Endothelial cell of umbilical vein (primary cell): ENCODE measurements at regions not wholly inside any gene's neighbourhood (a gene's known extent, or its start where the extent isn't known, plus 50 kb on each side); places are given as distances from the start of the nearest gene placed in this dataset.

Source experiments
- BruUV-seq: library from RNA; stranded (reverse); fragments of 400-500 nt; replicated peaks from 2 replicates; lab custom pipeline; 2021; lab: Mats Ljungman, UMichigan
- CTCF ChIA-PET: fragments of 300-600, 350-600 bp; sonication (Branson Sonifier 250); formaldehyde crosslinking; loops from one replicate; lab custom pipeline; 2021; ENCODE audit warnings: antibody characterized with exemption, inconsistent platforms; lab: Charles Lee
- POLR2A ChIA-PET: fragments of 300-600, 350-600 bp; sonication (Branson Sonifier 250); formaldehyde crosslinking; loops from one replicate; lab custom pipeline; 2021; ENCODE audit warnings: antibody characterized with exemption, inconsistent platforms; lab: Charles Lee
- DNase-seq: peaks from one replicate; pipeline ENCODE4 v3.0.0-alpha.2; 2011; ENCODE audit warnings: low read depth, low spot score
- FAIRE-seq: peaks from 2 replicates; lab custom pipeline; 2011; peaks lifted over from hg19 to GRCh38; lab: Jason Lieb, UNC
- H2AFZ ChIP-seq: 2 replicates; pipeline ENCODE4 v1.6.0; 2012; ENCODE audit warnings: low read depth, low read length, control low read depth, inconsistent platforms
- H3K27ac ChIP-seq: 2 replicates; pipeline ENCODE4 v1.5.1; 2011; ENCODE audit warnings: low read depth, mild to moderate bottlenecking, control low read depth, low read length, moderate library complexity; ENCODE audit not compliant: insufficient read depth
- H3K27me3 ChIP-seq, 2 experiments: 2 replicates each; pipeline versions ENCODE4 v1.6.0 to v1.6.1; 2011; ENCODE audit warnings: low read length in 2 of 2, mixed read lengths in 1 of 2; ENCODE audit not compliant: control insufficient read depth in 2 of 2, insufficient read depth in 2 of 2
- H3K36me3 ChIP-seq, 2 experiments: 2 replicates in 1 of 2; 3 replicates in 1 of 2; pipeline ENCODE4 v1.5.1; 2011; ENCODE audit warnings: low read length in 2 of 2, mild to moderate bottlenecking in 1 of 2, moderate library complexity in 1 of 2; ENCODE audit not compliant: control insufficient read depth in 2 of 2, insufficient read depth in 2 of 2; ENCODE audit errors: extremely low read depth in 1 of 2
- H3K4me1 ChIP-seq: 3 replicates; pipeline ENCODE4 v1.5.1; 2011; ENCODE audit warnings: mild to moderate bottlenecking, low read length; ENCODE audit not compliant: control insufficient read depth, insufficient read depth; ENCODE audit errors: extremely low read depth
- H3K4me2 ChIP-seq: 2 replicates; pipeline ENCODE4 v1.6.1; 2011; ENCODE audit warnings: low read length, control low read depth, mixed read lengths; ENCODE audit not compliant: insufficient read depth
- H3K4me3 ChIP-seq, 3 experiments: fragments of 200-600 bp in 1 of 3; sonication (generic), shearing (Covaris generic) in 1 of 3; replicated peaks in 1 of 3; 2 replicates each; pipeline ENCODE4 v1.5.1; 2011 to 2016; ENCODE audit warnings: control low read depth in 3 of 3, low read length in 3 of 3, mild to moderate bottlenecking in 2 of 3, inconsistent platforms in 1 of 3, low read depth in 1 of 3, moderate library complexity in 1 of 3; ENCODE audit not compliant: insufficient read depth in 1 of 3
- H3K79me2 ChIP-seq: 2 replicates; pipeline ENCODE4 v1.6.0; 2012; ENCODE audit warnings: low read length, inconsistent platforms; ENCODE audit not compliant: control insufficient read depth, insufficient read depth
- H3K9ac ChIP-seq: replicated peaks from 2 replicates; pipeline ENCODE3; 2011; ENCODE audit warnings: low read length, control low read depth; ENCODE audit not compliant: insufficient read depth; ENCODE audit errors: extremely low read depth
- H3K9me1 ChIP-seq: replicated peaks from 3 replicates; pipeline ENCODE4 v1.6.0; 2011; ENCODE audit warnings: mild to moderate bottlenecking, low read length; ENCODE audit not compliant: control insufficient read depth, insufficient read depth; ENCODE audit errors: extremely low read depth
- H3K9me3 ChIP-seq: replicated peaks from 2 replicates; pipeline ENCODE4 v1.5.1; 2012; ENCODE audit warnings: low read length, inconsistent platforms; ENCODE audit not compliant: control insufficient read depth, insufficient read depth
- H4K20me1 ChIP-seq: replicated peaks from 2 replicates; pipeline ENCODE3; 2011; ENCODE audit warnings: mild to moderate bottlenecking, low read length; ENCODE audit not compliant: control insufficient read depth, insufficient read depth; ENCODE audit errors: extremely low read depth
- CTCF ChIP-seq, 2 donors: IDR thresholded peaks; 1 replicate in 1 of 2; 2 replicates in 1 of 2; pipeline ENCODE4 v1.5.1; 2011; ENCODE audit warnings: low read length in 2 of 2, mild to moderate bottlenecking in 2 of 2, moderate library complexity in 2 of 2, control low read depth in 1 of 2, inconsistent platforms in 1 of 2, low read depth in 1 of 2; ENCODE audit not compliant: insufficient read depth in 1 of 2; ENCODE audit errors: extremely low read depth in 1 of 2
- EZH2 ChIP-seq: IDR thresholded peaks from 2 replicates; pipeline ENCODE4 v1.6.1; 2012; ENCODE audit warnings: borderline replicate concordance, low read depth, mild to moderate bottlenecking, moderate library complexity, low read length, inconsistent platforms; ENCODE audit not compliant: severe bottlenecking
- FOS ChIP-seq: IDR thresholded peaks from 2 replicates; pipeline ENCODE4 v1.6.1; 2011; ENCODE audit warnings: mild to moderate bottlenecking, low read length, moderate library complexity, borderline replicate concordance; ENCODE audit not compliant: insufficient read depth
- GATA2 ChIP-seq: IDR thresholded peaks from 2 replicates; pipeline ENCODE4 v1.7.0; 2011; ENCODE audit warnings: low read depth, mild to moderate bottlenecking, moderate library complexity, mixed read lengths, low read length; ENCODE audit not compliant: insufficient read length, insufficient read depth
- JUN ChIP-seq: IDR thresholded peaks from 2 replicates; pipeline ENCODE4 v1.6.1; 2011; ENCODE audit warnings: borderline replicate concordance, low read depth; ENCODE audit not compliant: insufficient read length, insufficient read depth
- MYC ChIP-seq: IDR thresholded peaks from one replicate; pipeline ENCODE4 v1.6.1; 2011; ENCODE audit warnings: mild to moderate bottlenecking, low read depth, low read length
- POLR2A ChIP-seq: IDR thresholded peaks from 2 replicates; pipeline ENCODE4 v1.6.1; 2012; ENCODE audit warnings: low read depth, mild to moderate bottlenecking, control low read depth, low read length
- POLR2AphosphoS5 ChIP-seq: IDR thresholded peaks from 2 replicates; pipeline ENCODE4 v1.6.1; 2012; ENCODE audit warnings: low read depth, mild to moderate bottlenecking, control low read depth, low read length, moderate library complexity; ENCODE audit not compliant: insufficient read depth
- dilution Hi-C: fragments of 300-500 bp; cut with MboI; formaldehyde crosslinking; loops from one replicate; pipeline ENCODE4 v1.15.0; 2019; ENCODE audit warnings: low sequenced_read_pairs; ENCODE audit not compliant: extremely low pct_ligation_motif_present
- intact Hi-C: fragments of 100-400 bp; cut with micrococcal nuclease; formaldehyde crosslinking; loops from one replicate; pipeline ENCODE4 v1.10.0; 2022
- TF ChIP-seq, protein P1 (sequence below): IDR thresholded peaks from 2 replicates; pipeline ENCODE4 v1.6.1; 2011; ENCODE audit not compliant: insufficient read depth, insufficient read length

DNA sequence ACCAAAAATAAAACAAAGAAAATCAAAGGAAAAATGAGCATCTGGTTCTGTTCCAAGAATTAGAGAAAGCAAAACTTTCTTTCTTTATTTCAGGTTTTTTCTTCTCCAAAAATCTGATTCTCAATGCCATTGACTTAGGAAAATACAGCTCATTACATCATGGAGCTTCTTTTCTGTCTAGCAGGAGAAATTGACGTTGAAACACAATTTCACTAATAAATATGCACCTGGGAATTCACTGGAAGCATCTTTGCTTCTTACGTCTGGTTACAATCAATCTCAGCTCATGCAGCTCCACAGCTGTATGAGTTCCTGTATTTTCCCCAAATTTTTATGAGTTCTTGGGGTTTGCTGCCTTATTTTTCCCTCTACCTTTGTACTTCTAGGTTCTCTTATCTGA, 1568.6 kb upstream of the GOT2 start:
- Histone ChIP-seq H2AFZ (no peak overlapping the region), H3K4me2 (no peak overlapping the region), H3K9ac (no peak overlapping the region), H3K9me3 (no peaks in the 10 kb centered on the region), H3K4me3 (no peak overlapping the region), H4K20me1 (no peaks in the 10 kb centered on the region), H3K27me3 (no peaks in the 10 kb centered on the region), H3K4me1 (no peaks in the 10 kb centered on the region), H3K27ac (no peak overlapping the region), H3K36me3 (no peaks in the 10 kb centered on the region), H3K79me2 (no peaks in the 10 kb centered on the region), H3K9me1 (no peaks in the 10 kb centered on the region)
- BruUV-seq: no TSS peak
- DNase-seq: no peak
- TF ChIP-seq FOS: no peak
- no peak for TF ChIP-seq EZH2
- TF ChIP-seq JUN: no peak
- no peak for TF ChIP-seq CTCF (IDR thresholded peaks at IDR 0.05; ENCODE audit: extremely low read depth in 1 of 2, insufficient read depth in 1 of 2, low read depth in 1 of 2, low read length in 2 of 2)
- TF ChIP-seq MYC: no peak
- TF ChIP-seq, protein P1, sequence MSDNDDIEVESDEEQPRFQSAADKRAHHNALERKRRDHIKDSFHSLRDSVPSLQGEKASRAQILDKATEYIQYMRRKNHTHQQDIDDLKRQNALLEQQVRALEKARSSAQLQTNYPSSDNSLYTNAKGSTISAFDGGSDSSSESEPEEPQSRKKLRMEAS: no peak
- no peak for TF ChIP-seq POLR2A
- no peak for TF ChIP-seq POLR2AphosphoS5
- no peak for TF ChIP-seq GATA2
- ChIA-PET CTCF (no interaction called here), POLR2A (no interaction called here)
- FAIRE-seq: no peak
- intact Hi-C loops (no loop called here), dilution Hi-C loops (no loop called here)
